ENCODE measurements at regions not wholly inside any gene's neighbourhood (a gene's known extent, or its start where the extent isn't known, plus 50 kb on each side); places are given as distances from the start of the nearest gene placed in this dataset.

DNA sequence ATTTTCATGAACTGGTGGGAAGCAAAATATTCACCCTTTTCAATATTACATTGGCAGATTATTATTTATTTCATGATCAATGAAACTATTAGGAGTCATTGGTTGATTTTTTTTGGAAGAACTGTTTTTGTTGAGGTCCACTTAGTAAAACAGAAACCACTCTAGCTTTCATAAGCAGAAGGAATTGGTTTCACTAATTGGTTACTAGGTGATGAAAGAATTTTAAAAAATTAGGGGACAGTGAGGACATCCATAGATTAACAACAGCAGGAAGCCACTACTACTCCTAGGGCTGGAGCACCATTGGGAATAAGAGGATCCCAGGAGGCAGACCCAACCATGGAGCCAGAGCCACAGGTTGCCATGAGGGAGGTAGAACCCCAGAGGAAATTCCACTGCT is 74.4 kb upstream of the KCNA4 start:
- TF ChIP-seq POLR2A (IDR thresholded peaks at IDR 0.05; ENCODE audit: extremely low read depth, insufficient read length): no peak
- TF ChIP-seq, protein P1, sequence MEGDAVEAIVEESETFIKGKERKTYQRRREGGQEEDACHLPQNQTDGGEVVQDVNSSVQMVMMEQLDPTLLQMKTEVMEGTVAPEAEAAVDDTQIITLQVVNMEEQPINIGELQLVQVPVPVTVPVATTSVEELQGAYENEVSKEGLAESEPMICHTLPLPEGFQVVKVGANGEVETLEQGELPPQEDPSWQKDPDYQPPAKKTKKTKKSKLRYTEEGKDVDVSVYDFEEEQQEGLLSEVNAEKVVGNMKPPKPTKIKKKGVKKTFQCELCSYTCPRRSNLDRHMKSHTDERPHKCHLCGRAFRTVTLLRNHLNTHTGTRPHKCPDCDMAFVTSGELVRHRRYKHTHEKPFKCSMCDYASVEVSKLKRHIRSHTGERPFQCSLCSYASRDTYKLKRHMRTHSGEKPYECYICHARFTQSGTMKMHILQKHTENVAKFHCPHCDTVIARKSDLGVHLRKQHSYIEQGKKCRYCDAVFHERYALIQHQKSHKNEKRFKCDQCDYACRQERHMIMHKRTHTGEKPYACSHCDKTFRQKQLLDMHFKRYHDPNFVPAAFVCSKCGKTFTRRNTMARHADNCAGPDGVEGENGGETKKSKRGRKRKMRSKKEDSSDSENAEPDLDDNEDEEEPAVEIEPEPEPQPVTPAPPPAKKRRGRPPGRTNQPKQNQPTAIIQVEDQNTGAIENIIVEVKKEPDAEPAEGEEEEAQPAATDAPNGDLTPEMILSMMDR (IDR thresholded peaks at IDR 0.05; ENCODE audit: low read depth, low read length): no peak
- TF ChIP-seq, protein P2, sequence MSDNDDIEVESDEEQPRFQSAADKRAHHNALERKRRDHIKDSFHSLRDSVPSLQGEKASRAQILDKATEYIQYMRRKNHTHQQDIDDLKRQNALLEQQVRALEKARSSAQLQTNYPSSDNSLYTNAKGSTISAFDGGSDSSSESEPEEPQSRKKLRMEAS (IDR thresholded peaks at IDR 0.05; ENCODE audit: low read depth, low read length): no peak
